ENCODE measurements at regions not wholly inside any gene's neighbourhood (a gene's known extent, or its start where the extent isn't known, plus 50 kb on each side); places are given as distances from the start of the nearest gene placed in this dataset.

- Mint-ChIP-seq H3K4me3 (no peak overlapping the region), H3K9me3 (no peaks in the 10 kb centered on the region; the same call in 1 of the 2 replicates), H3K4me1 (peaks cover 8% of the 10 kb centered on the region), H3K27me3 (ENCODE audit: low read depth) (no peaks in the 10 kb centered on the region), H3K36me3 (no peaks in the 10 kb centered on the region), H3K27ac (no peak overlapping the region)
- ATAC-seq: no peak
- no peak for TF ChIP-seq ETV6 (CRISPR knock-in tag; IDR thresholded peaks at IDR 0.05)
- POLR2A ChIA-PET: no interaction called here
- CTCF ChIA-PET: no interaction called here
- DNase-seq (ENCODE audit: low spot score): no peak
Observed at GRCh38 chr1:184866586-184866985, 107.7 kb downstream of the NIBAN1 start.

- ChIA-PET CTCF (no interaction called here), POLR2A (no interaction called here)
- TF ChIP-seq ZNF416 (CRISPR knock-in tag; IDR thresholded peaks at IDR 0.05): no peak
- TF ChIP-seq, protein P1, sequence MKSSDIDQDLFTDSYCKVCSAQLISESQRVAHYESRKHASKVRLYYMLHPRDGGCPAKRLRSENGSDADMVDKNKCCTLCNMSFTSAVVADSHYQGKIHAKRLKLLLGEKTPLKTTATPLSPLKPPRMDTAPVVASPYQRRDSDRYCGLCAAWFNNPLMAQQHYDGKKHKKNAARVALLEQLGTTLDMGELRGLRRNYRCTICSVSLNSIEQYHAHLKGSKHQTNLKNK (CRISPR knock-in tag; IDR thresholded peaks at IDR 0.05): no peak
- TF ChIP-seq MYBL2 (CRISPR knock-in tag; IDR thresholded peaks at IDR 0.05): no peak
- no peak for TF ChIP-seq GTF2I (CRISPR knock-in tag; conservative IDR thresholded peaks at IDR 0.05)
- no peak for TF ChIP-seq ZNF219 (CRISPR knock-in tag; IDR thresholded peaks at IDR 0.05; ENCODE audit: borderline replicate concordance)
- TF ChIP-seq ETV6 (CRISPR knock-in tag; IDR thresholded peaks at IDR 0.05): no peak
- TF ChIP-seq TP53 (CRISPR knock-in tag; IDR thresholded peaks at IDR 0.05): no peak
- no peak for TF ChIP-seq TCF7 (CRISPR knock-in tag; IDR thresholded peaks at IDR 0.05; ENCODE audit: low read depth)
- TF ChIP-seq, protein P2, sequence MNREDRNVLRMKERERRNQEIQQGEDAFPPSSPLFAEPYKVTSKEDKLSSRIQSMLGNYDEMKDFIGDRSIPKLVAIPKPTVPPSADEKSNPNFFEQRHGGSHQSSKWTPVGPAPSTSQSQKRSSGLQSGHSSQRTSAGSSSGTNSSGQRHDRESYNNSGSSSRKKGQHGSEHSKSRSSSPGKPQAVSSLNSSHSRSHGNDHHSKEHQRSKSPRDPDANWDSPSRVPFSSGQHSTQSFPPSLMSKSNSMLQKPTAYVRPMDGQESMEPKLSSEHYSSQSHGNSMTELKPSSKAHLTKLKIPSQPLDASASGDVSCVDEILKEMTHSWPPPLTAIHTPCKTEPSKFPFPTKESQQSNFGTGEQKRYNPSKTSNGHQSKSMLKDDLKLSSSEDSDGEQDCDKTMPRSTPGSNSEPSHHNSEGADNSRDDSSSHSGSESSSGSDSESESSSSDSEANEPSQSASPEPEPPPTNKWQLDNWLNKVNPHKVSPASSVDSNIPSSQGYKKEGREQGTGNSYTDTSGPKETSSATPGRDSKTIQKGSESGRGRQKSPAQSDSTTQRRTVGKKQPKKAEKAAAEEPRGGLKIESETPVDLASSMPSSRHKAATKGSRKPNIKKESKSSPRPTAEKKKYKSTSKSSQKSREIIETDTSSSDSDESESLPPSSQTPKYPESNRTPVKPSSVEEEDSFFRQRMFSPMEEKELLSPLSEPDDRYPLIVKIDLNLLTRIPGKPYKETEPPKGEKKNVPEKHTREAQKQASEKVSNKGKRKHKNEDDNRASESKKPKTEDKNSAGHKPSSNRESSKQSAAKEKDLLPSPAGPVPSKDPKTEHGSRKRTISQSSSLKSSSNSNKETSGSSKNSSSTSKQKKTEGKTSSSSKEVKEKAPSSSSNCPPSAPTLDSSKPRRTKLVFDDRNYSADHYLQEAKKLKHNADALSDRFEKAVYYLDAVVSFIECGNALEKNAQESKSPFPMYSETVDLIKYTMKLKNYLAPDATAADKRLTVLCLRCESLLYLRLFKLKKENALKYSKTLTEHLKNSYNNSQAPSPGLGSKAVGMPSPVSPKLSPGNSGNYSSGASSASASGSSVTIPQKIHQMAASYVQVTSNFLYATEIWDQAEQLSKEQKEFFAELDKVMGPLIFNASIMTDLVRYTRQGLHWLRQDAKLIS (CRISPR knock-in tag; IDR thresholded peaks at IDR 0.05; ENCODE audit: borderline replicate concordance): no peak
- no peak for TF ChIP-seq NR2C2 (CRISPR knock-in tag; IDR thresholded peaks at IDR 0.05)
- no peak for TF ChIP-seq ZNF138 (CRISPR knock-in tag; conservative IDR thresholded peaks at IDR 0.05)
- TF ChIP-seq, protein P3, sequence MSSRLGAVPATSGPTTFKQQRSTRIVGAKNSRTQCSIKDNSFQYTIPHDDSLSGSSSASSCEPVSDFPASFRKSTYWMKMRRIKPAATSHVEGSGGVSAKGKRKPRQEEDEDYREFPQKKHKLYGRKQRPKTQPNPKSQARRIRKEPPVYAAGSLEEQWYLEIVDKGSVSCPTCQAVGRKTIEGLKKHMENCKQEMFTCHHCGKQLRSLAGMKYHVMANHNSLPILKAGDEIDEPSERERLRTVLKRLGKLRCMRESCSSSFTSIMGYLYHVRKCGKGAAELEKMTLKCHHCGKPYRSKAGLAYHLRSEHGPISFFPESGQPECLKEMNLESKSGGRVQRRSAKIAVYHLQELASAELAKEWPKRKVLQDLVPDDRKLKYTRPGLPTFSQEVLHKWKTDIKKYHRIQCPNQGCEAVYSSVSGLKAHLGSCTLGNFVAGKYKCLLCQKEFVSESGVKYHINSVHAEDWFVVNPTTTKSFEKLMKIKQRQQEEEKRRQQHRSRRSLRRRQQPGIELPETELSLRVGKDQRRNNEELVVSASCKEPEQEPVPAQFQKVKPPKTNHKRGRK (CRISPR knock-in tag; IDR thresholded peaks at IDR 0.05; ENCODE audit: borderline replicate concordance): no peak
- TF ChIP-seq JAZF1 (CRISPR knock-in tag; IDR thresholded peaks at IDR 0.05): no peak
- TF ChIP-seq, protein P4, sequence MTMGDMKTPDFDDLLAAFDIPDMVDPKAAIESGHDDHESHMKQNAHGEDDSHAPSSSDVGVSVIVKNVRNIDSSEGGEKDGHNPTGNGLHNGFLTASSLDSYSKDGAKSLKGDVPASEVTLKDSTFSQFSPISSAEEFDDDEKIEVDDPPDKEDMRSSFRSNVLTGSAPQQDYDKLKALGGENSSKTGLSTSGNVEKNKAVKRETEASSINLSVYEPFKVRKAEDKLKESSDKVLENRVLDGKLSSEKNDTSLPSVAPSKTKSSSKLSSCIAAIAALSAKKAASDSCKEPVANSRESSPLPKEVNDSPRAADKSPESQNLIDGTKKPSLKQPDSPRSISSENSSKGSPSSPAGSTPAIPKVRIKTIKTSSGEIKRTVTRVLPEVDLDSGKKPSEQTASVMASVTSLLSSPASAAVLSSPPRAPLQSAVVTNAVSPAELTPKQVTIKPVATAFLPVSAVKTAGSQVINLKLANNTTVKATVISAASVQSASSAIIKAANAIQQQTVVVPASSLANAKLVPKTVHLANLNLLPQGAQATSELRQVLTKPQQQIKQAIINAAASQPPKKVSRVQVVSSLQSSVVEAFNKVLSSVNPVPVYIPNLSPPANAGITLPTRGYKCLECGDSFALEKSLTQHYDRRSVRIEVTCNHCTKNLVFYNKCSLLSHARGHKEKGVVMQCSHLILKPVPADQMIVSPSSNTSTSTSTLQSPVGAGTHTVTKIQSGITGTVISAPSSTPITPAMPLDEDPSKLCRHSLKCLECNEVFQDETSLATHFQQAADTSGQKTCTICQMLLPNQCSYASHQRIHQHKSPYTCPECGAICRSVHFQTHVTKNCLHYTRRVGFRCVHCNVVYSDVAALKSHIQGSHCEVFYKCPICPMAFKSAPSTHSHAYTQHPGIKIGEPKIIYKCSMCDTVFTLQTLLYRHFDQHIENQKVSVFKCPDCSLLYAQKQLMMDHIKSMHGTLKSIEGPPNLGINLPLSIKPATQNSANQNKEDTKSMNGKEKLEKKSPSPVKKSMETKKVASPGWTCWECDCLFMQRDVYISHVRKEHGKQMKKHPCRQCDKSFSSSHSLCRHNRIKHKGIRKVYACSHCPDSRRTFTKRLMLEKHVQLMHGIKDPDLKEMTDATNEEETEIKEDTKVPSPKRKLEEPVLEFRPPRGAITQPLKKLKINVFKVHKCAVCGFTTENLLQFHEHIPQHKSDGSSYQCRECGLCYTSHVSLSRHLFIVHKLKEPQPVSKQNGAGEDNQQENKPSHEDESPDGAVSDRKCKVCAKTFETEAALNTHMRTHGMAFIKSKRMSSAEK (CRISPR knock-in tag; IDR thresholded peaks at IDR 0.05; ENCODE audit: borderline replicate concordance): no peak
- TF ChIP-seq PREB (CRISPR knock-in tag; IDR thresholded peaks at IDR 0.05; ENCODE audit: borderline replicate concordance): no peak
- TF ChIP-seq TEAD1 (CRISPR knock-in tag; IDR thresholded peaks at IDR 0.05): no peak
- TF ChIP-seq, protein P5, sequence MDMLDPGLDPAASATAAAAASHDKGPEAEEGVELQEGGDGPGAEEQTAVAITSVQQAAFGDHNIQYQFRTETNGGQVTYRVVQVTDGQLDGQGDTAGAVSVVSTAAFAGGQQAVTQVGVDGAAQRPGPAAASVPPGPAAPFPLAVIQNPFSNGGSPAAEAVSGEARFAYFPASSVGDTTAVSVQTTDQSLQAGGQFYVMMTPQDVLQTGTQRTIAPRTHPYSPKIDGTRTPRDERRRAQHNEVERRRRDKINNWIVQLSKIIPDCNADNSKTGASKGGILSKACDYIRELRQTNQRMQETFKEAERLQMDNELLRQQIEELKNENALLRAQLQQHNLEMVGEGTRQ (CRISPR knock-in tag; IDR thresholded peaks at IDR 0.05): no peak
- Mint-ChIP-seq H3K36me3 (no peaks in the 10 kb centered on the region), H3K27me3 (ENCODE audit: low read depth) (no peaks in the 10 kb centered on the region), H3K4me1 (peaks cover 8% of the 10 kb centered on the region), H3K27ac (no peak overlapping the region), H3K9me3 (no peaks in the 10 kb centered on the region; the same call in 1 of the 2 replicates), H3K4me3 (no peak overlapping the region)
- ATAC-seq (no peak), DNase-seq (ENCODE audit: low spot score) (no peak)
Observed at GRCh38 chr1:184865831-184866230, 108.5 kb downstream of the NIBAN1 start.

Measured in WTC11 (cell line).